Esophagus squamous epithelium (tissue), 5 donors: ENCODE measurements at regions not wholly inside any gene's neighbourhood (a gene's known extent, or its start where the extent isn't known, plus 50 kb on each side); places are given as distances from the start of the nearest gene placed in this dataset.

ENCODE experiments used
- DNase-seq: peaks from one replicate; lab custom pipeline; 2025; lab: John Stamatoyannopoulos, UW
- H3K27ac ChIP-seq, 4 donors: fragments of 200-600 bp; sonication (generic); one replicate each; pipeline ENCODE4 v1.5.1; 2016 to 2019; ENCODE audit warnings: mild to moderate bottlenecking in 1 of 4
- H3K27me3 ChIP-seq, 4 donors: fragments of 200-600 bp; sonication (generic); 1 replicate in 3 of 4; 2 replicates in 1 of 4; pipeline versions ENCODE4 v1.5.1 to v1.6.0; 2017 to 2021; ENCODE audit warnings: antibody characterized with exemption in 1 of 4
- H3K36me3 ChIP-seq, 3 donors: fragments of 200-600 bp; sonication (generic); one replicate each; pipeline ENCODE4 v1.5.1; 2016 to 2019
- H3K4me1 ChIP-seq, 3 donors: fragments of 200-600 bp; sonication (generic); one replicate each; pipeline ENCODE4 v1.5.1; 2017 to 2019
- H3K4me3 ChIP-seq, 4 donors: fragments of 200-600 bp; sonication (generic); 1 replicate in 3 of 4; 2 replicates in 1 of 4; pipeline ENCODE4 v1.5.1; 2016 to 2019; ENCODE audit warnings: mild to moderate bottlenecking in 2 of 4, moderate library complexity in 1 of 4
- H3K9me3 ChIP-seq, 3 donors: fragments of 200-600 bp; sonication (generic); one replicate each; pipeline ENCODE4 v1.5.1; 2016 to 2019
- POLR2A ChIP-seq, 4 donors: fragments of 450-650 bp; IDR thresholded peaks; one replicate each; pipeline ENCODE4 v1.6.1; 2017; ENCODE audit warnings: antibody characterized with exemption in 4 of 4, mild to moderate bottlenecking in 4 of 4, moderate library complexity in 3 of 4
- WGBS, 2 donors: methylation state at CpG; one replicate each; pipeline ENCODE4 v1.1.5; 2018; 5-methylcytosine and 5-hydroxymethylcytosine counted together
- intact Hi-C: fragments of 100-400 bp; cut with DNase I; formaldehyde crosslinking; loops from one replicate; pipeline ENCODE4 v1.15.0; 2022
- TF ChIP-seq, protein P1 (sequence below), 6 experiments: fragments of 450-650 bp in 4 of 6; fragments of 200-600 bp in 2 of 6; sonication (generic) in 2 of 6; IDR thresholded peaks; one replicate each; pipeline ENCODE4 v1.5.1; 2016 to 2019; ENCODE audit warnings: antibody characterized with exemption in 6 of 6, mild to moderate bottlenecking in 4 of 6, moderate library complexity in 4 of 6
- donor health status: DM: yes; HTN: yes; CAD: no.

DNA sequence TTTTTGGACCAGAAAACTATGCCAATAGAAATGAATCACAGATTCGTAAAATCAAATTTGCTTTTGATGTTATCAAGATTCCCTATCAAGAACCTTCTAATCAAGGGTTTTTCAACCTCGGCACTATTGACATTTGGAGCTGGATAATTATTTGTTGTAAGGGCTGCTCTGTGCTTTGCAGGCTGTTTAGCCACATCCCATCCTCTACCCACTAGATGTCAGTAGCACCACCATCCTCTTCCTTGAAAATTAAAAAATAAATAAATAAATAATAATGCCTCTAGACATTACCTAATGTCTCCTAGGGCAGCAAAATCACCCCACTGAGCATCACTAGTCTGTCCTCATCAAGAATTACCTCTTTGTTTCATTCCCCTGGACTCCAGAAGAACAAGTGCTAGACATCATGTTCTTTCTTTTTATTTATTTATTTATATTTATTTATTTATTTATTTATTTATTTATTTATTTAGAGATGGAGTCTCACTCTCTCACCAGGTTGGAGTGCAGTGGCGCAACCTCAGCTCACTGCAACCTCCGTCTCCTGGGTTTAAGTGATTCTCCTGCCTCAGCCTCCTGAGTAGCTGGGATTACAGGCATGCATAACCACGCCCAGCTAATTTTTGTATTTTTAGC lies 744.7 kb downstream of the KCNA4 start:
- H3K36me3 ChIP-seq: no peaks in the 10 kb centered on the region
- no peak for DNase-seq
- H3K27me3 ChIP-seq: no peaks in the 10 kb centered on the region
- no peaks in the 10 kb centered on the region for H3K9me3 ChIP-seq
- TF ChIP-seq POLR2A (IDR thresholded peaks at IDR 0.05): no peak
- TF ChIP-seq, protein P1, sequence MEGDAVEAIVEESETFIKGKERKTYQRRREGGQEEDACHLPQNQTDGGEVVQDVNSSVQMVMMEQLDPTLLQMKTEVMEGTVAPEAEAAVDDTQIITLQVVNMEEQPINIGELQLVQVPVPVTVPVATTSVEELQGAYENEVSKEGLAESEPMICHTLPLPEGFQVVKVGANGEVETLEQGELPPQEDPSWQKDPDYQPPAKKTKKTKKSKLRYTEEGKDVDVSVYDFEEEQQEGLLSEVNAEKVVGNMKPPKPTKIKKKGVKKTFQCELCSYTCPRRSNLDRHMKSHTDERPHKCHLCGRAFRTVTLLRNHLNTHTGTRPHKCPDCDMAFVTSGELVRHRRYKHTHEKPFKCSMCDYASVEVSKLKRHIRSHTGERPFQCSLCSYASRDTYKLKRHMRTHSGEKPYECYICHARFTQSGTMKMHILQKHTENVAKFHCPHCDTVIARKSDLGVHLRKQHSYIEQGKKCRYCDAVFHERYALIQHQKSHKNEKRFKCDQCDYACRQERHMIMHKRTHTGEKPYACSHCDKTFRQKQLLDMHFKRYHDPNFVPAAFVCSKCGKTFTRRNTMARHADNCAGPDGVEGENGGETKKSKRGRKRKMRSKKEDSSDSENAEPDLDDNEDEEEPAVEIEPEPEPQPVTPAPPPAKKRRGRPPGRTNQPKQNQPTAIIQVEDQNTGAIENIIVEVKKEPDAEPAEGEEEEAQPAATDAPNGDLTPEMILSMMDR (IDR thresholded peaks at IDR 0.05): no peak
- no peaks in the 10 kb centered on the region for H3K4me1 ChIP-seq
- H3K27ac ChIP-seq: no peak overlapping the region
- WGBS, 2 donors: 70 to 83% methylated on average over 5 of the region's 5 CpGs
- intact Hi-C loops: no loop called here
- H3K4me3 ChIP-seq: no peak overlapping the region

GRCh38 chr11:29271616-29272015 lies 745.2 kb downstream of the KCNA4 start:
- no peak overlapping the region for H3K27ac ChIP-seq
- intact Hi-C loops: no loop called here
- WGBS, 2 donors: 16 to 21% methylated on average over 1 of the region's 1 CpG
- no peaks in the 10 kb centered on the region for H3K9me3 ChIP-seq
- H3K36me3 ChIP-seq: no peaks in the 10 kb centered on the region
- no peak for DNase-seq
- no peaks in the 10 kb centered on the region for H3K27me3 ChIP-seq
- no peaks in the 10 kb centered on the region for H3K4me1 ChIP-seq
- H3K4me3 ChIP-seq: no peak overlapping the region
- no peak for TF ChIP-seq POLR2A (IDR thresholded peaks at IDR 0.05)
- TF ChIP-seq, protein P1 (IDR thresholded peaks at IDR 0.05): no peak

GRCh38 chr11:29268733-29269132 lies 748.1 kb downstream of the KCNA4 start:
- H3K4me3 ChIP-seq: no peak overlapping the region
- intact Hi-C loops: no loop called here
- WGBS, 2 donors: 82 to 88% methylated on average over 2 of the region's 2 CpGs
- no peaks in the 10 kb centered on the region for H3K4me1 ChIP-seq
- no peak for DNase-seq
- no peak for TF ChIP-seq POLR2A (IDR thresholded peaks at IDR 0.05)
- TF ChIP-seq, protein P1 (IDR thresholded peaks at IDR 0.05): no peak
- no peak overlapping the region for H3K27ac ChIP-seq
- no peaks in the 10 kb centered on the region for H3K9me3 ChIP-seq
- H3K36me3 ChIP-seq: no peaks in the 10 kb centered on the region
- no peaks in the 10 kb centered on the region for H3K27me3 ChIP-seq

- H3K27me3 ChIP-seq: no peaks in the 10 kb centered on the region
- no peak for DNase-seq
- WGBS, 2 donors: 53 to 66% methylated on average over 3 of the region's 3 CpGs
- H3K4me1 ChIP-seq: no peaks in the 10 kb centered on the region
- H3K27ac ChIP-seq: no peak overlapping the region
- H3K4me3 ChIP-seq: no peak overlapping the region
- no peak for TF ChIP-seq POLR2A (IDR thresholded peaks at IDR 0.05)
- TF ChIP-seq, protein P1 (IDR thresholded peaks at IDR 0.05): no peak
- intact Hi-C loops: no loop called here
- H3K36me3 ChIP-seq: no peaks in the 10 kb centered on the region
- H3K9me3 ChIP-seq: no peaks in the 10 kb centered on the region
Measured at GRCh38 chr11:29265792-29266191, 751.0 kb downstream of the KCNA4 start.

- Histone ChIP-seq H3K27ac (no peak overlapping the region), H3K4me3 (no peak overlapping the region), H3K9me3 (no peaks in the 10 kb centered on the region), H3K36me3 (no peaks in the 10 kb centered on the region), H3K27me3 (no peaks in the 10 kb centered on the region), H3K4me1 (no peaks in the 10 kb centered on the region)
- intact Hi-C loops: no loop called here
- no peak for TF ChIP-seq POLR2A (IDR thresholded peaks at IDR 0.05)
- TF ChIP-seq, protein P1 (IDR thresholded peaks at IDR 0.05): no peak
- DNase-seq: no peak
Measured at GRCh38 chr11:29265381-29265780, 751.4 kb downstream of the KCNA4 start.
